Neural cell (in vitro differentiated cells): ENCODE measurements at regions not wholly inside any gene's neighbourhood (a gene's known extent, or its start where the extent isn't known, plus 50 kb on each side); places are given as distances from the start of the nearest gene placed in this dataset.

Experiments
- H2AFZ ChIP-seq: fragments of 200-600, 300-800 bp; sonication (generic), shearing (Covaris generic); 2 replicates; pipeline ENCODE4 v1.6.0; 2014; ENCODE audit warnings: low read depth, mild to moderate bottlenecking, antibody characterized with exemption, low read length, moderate library complexity
- H3F3A ChIP-seq: fragments of 200-600 bp; shearing (Covaris generic); 2 replicates; pipeline ENCODE4 v1.6.1; 2016; ENCODE audit warnings: mild to moderate bottlenecking, moderate library complexity, mixed read lengths, antibody characterized with exemption, low read length; ENCODE audit not compliant: insufficient read depth, poor library complexity, severe bottlenecking
- H3K27ac ChIP-seq: fragments of 200-600, 300-800 bp; sonication (generic), shearing (Covaris generic); 2 replicates; pipeline ENCODE4 v1.5.1; 2014; ENCODE audit warnings: mild to moderate bottlenecking, low read length, moderate library complexity
- H3K27me3 ChIP-seq: fragments of 300-800, 200-600 bp; sonication (generic), shearing (Covaris generic); 2 replicates; pipeline ENCODE4 v1.6.0; 2014; ENCODE audit warnings: mild to moderate bottlenecking, low read depth, low read length, moderate library complexity; ENCODE audit not compliant: insufficient read depth
- H3K36me3 ChIP-seq: fragments of 300-800, 200-600 bp; sonication (generic), shearing (Covaris generic); 2 replicates; pipeline ENCODE4 v1.5.1; 2014; ENCODE audit warnings: mild to moderate bottlenecking, antibody characterized with exemption, low read length, moderate library complexity; ENCODE audit not compliant: insufficient read depth
- H3K4me2 ChIP-seq: fragments of 300-800, 200-600 bp; sonication (generic), shearing (Covaris generic); 2 replicates; pipeline ENCODE4 v1.6.0; 2014; ENCODE audit warnings: mild to moderate bottlenecking, low read length
- H3K4me3 ChIP-seq: fragments of 300-800, 200-600 bp; sonication (generic), shearing (Covaris generic); 2 replicates; pipeline ENCODE4 v1.5.1; 2014; ENCODE audit warnings: mild to moderate bottlenecking, low read length, moderate library complexity
- H3K79me2 ChIP-seq: fragments of 200-600 bp; shearing (Covaris generic); replicated peaks from 2 replicates; pipeline ENCODE4 v1.6.0; 2014; ENCODE audit warnings: mild to moderate bottlenecking, low read length, moderate library complexity; ENCODE audit not compliant: insufficient read depth
- H3K9ac ChIP-seq: fragments of 300-800, 200-600 bp; sonication (generic), shearing (Covaris generic); 2 replicates; pipeline ENCODE4 v1.6.1; 2016; ENCODE audit warnings: mild to moderate bottlenecking, low read length, mixed read lengths
- H3K9me2 ChIP-seq: fragments of 200-600 bp; shearing (Covaris generic); 2 replicates; pipeline ENCODE4 v1.6.1; 2016; ENCODE audit warnings: mild to moderate bottlenecking, low read length, mixed read lengths; ENCODE audit not compliant: insufficient read depth
- H3K9me3 ChIP-seq: fragments of 200-600, 300-800 bp; sonication (generic), shearing (Covaris generic); 2 replicates; pipeline ENCODE4 v1.6.1; 2016; ENCODE audit warnings: mild to moderate bottlenecking, mixed run types, low read length, moderate library complexity, mixed read lengths
- H4K20me1 ChIP-seq: fragments of 200-600 bp; shearing (Covaris generic); 2 replicates; pipeline ENCODE4 v1.6.1; 2016; ENCODE audit warnings: mild to moderate bottlenecking, mixed run types; ENCODE audit not compliant: insufficient read depth
- CTCF ChIP-seq: fragments of 450-650 bp; IDR thresholded peaks from 2 replicates; pipeline ENCODE4 v1.5.1; 2014; ENCODE audit warnings: antibody characterized with exemption, mild to moderate bottlenecking, moderate library complexity; ENCODE audit not compliant: poor library complexity, severe bottlenecking
- EP300 ChIP-seq: fragments of 450-650 bp; conservative IDR thresholded peaks from 2 replicates; pipeline ENCODE4 v1.6.1; 2014; ENCODE audit warnings: antibody characterized with exemption, mild to moderate bottlenecking, moderate library complexity; ENCODE audit not compliant: poor library complexity, severe bottlenecking
- EZH2 ChIP-seq: fragments of 200-600, 300-800 bp; shearing (Covaris generic), sonication (generic); IDR thresholded peaks from 2 replicates; pipeline ENCODE4 v1.6.1; 2014; ENCODE audit warnings: antibody characterized with exemption, low read length, borderline replicate concordance, mild to moderate bottlenecking; ENCODE audit not compliant: insufficient read depth, poor library complexity, severe bottlenecking
- MXI1 ChIP-seq: fragments of 450-650 bp; conservative IDR thresholded peaks from 2 replicates; pipeline ENCODE4 v1.6.1; 2014; ENCODE audit warnings: antibody characterized with exemption, mild to moderate bottlenecking; ENCODE audit not compliant: poor library complexity, severe bottlenecking
- POLR2AphosphoS5 ChIP-seq: IDR thresholded peaks from 2 replicates; pipeline ENCODE4 v1.6.1; 2012
- RAD21 ChIP-seq: fragments of 450-650 bp; conservative IDR thresholded peaks from 2 replicates; pipeline ENCODE4 v1.6.1; 2014; ENCODE audit warnings: antibody characterized with exemption, mild to moderate bottlenecking, moderate library complexity
- SMC3 ChIP-seq: fragments of 450-650 bp; conservative IDR thresholded peaks from 2 replicates; pipeline ENCODE4 v1.6.1; 2014; ENCODE audit warnings: antibody characterized with exemption, mild to moderate bottlenecking, moderate library complexity; ENCODE audit not compliant: poor library complexity
- TAF1 ChIP-seq: IDR thresholded peaks from 2 replicates; pipeline ENCODE4 v1.6.1; 2012; ENCODE audit warnings: low read depth
- TF ChIP-seq, protein P1 (sequence below): IDR thresholded peaks from 2 replicates; pipeline ENCODE4 v1.6.1; 2012; ENCODE audit warnings: borderline replicate concordance

DNA sequence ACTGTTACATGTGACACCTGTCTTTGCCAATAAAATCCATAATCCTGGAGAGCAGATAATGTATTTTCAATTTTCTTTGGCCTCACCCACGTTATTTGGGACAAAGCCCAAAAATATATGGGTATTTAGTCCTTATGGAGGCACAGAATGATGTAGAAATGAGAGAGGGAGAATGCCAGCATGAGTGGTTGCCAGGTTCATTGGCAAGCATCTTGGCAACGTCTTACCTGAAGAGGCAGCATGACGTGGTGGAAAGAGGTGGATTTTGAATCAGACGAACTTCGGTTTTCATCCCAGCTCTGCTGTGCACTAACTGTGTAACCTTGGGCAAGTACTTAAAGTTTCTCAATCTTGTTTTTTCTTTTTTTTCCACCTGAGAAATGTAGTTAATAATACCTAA is 969.6 kb upstream of the PIK3C3 start:
- Histone ChIP-seq H4K20me1 (no peaks in the 10 kb centered on the region), H2AFZ (no peak overlapping the region), H3K4me2 (no peak overlapping the region), H3K9ac (no peak overlapping the region), H3K4me3 (no peak overlapping the region), H3K27me3 (no peaks in the 10 kb centered on the region), H3K36me3 (no peaks in the 10 kb centered on the region), H3K9me3 (no peaks in the 10 kb centered on the region), H3F3A (no peaks in the 10 kb centered on the region), H3K27ac (no peak overlapping the region), H3K9me2 (no peaks in the 10 kb centered on the region), H3K79me2 (no peaks in the 10 kb centered on the region)
- TF ChIP-seq TAF1 (no peak), EZH2 (no peak), POLR2AphosphoS5 (no peak), EP300 (no peak), RAD21 (no peak), CTCF (no peak)
- TF ChIP-seq, protein P1, sequence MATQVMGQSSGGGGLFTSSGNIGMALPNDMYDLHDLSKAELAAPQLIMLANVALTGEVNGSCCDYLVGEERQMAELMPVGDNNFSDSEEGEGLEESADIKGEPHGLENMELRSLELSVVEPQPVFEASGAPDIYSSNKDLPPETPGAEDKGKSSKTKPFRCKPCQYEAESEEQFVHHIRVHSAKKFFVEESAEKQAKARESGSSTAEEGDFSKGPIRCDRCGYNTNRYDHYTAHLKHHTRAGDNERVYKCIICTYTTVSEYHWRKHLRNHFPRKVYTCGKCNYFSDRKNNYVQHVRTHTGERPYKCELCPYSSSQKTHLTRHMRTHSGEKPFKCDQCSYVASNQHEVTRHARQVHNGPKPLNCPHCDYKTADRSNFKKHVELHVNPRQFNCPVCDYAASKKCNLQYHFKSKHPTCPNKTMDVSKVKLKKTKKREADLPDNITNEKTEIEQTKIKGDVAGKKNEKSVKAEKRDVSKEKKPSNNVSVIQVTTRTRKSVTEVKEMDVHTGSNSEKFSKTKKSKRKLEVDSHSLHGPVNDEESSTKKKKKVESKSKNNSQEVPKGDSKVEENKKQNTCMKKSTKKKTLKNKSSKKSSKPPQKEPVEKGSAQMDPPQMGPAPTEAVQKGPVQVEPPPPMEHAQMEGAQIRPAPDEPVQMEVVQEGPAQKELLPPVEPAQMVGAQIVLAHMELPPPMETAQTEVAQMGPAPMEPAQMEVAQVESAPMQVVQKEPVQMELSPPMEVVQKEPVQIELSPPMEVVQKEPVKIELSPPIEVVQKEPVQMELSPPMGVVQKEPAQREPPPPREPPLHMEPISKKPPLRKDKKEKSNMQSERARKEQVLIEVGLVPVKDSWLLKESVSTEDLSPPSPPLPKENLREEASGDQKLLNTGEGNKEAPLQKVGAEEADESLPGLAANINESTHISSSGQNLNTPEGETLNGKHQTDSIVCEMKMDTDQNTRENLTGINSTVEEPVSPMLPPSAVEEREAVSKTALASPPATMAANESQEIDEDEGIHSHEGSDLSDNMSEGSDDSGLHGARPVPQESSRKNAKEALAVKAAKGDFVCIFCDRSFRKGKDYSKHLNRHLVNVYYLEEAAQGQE: no peak

- no peaks in the 10 kb centered on the region for H3K79me2 ChIP-seq
- H3K36me3 ChIP-seq: no peaks in the 10 kb centered on the region
- H3K4me3 ChIP-seq: no peak overlapping the region
- no peak overlapping the region for H3K27ac ChIP-seq
- H2AFZ ChIP-seq: no peak overlapping the region
- H3K9me2 ChIP-seq: no peaks in the 10 kb centered on the region
- no peak overlapping the region for H3K9ac ChIP-seq
- no peak overlapping the region for H3K4me2 ChIP-seq
- no peaks in the 10 kb centered on the region for H3F3A ChIP-seq
- H4K20me1 ChIP-seq: no peaks in the 10 kb centered on the region
- no peak for TF ChIP-seq POLR2AphosphoS5
- no peak for TF ChIP-seq CTCF
- no peak for TF ChIP-seq MXI1
- no peak for TF ChIP-seq TAF1
- TF ChIP-seq, protein P1: no peak
- no peak for TF ChIP-seq SMC3
- TF ChIP-seq EZH2: no peak
- no peak for TF ChIP-seq EP300
- TF ChIP-seq RAD21: no peak
- H3K27me3 ChIP-seq: no peaks in the 10 kb centered on the region
- no peaks in the 10 kb centered on the region for H3K9me3 ChIP-seq
Measured at GRCh38 chr18:40984856-40985255, 970.2 kb upstream of the PIK3C3 start.
